CD4-positive, alpha-beta T cell treated with Interleukin-10 for 1 hour (primary cell): ENCODE measurements at regions not wholly inside any gene's neighbourhood (a gene's known extent, or its start where the extent isn't known, plus 50 kb on each side); places are given as distances from the start of the nearest gene placed in this dataset.

ENCODE experiments used
- DNase-seq: peaks from one replicate; pipeline ENCODE4 v3.0.0-alpha.2; 2020

DNA sequence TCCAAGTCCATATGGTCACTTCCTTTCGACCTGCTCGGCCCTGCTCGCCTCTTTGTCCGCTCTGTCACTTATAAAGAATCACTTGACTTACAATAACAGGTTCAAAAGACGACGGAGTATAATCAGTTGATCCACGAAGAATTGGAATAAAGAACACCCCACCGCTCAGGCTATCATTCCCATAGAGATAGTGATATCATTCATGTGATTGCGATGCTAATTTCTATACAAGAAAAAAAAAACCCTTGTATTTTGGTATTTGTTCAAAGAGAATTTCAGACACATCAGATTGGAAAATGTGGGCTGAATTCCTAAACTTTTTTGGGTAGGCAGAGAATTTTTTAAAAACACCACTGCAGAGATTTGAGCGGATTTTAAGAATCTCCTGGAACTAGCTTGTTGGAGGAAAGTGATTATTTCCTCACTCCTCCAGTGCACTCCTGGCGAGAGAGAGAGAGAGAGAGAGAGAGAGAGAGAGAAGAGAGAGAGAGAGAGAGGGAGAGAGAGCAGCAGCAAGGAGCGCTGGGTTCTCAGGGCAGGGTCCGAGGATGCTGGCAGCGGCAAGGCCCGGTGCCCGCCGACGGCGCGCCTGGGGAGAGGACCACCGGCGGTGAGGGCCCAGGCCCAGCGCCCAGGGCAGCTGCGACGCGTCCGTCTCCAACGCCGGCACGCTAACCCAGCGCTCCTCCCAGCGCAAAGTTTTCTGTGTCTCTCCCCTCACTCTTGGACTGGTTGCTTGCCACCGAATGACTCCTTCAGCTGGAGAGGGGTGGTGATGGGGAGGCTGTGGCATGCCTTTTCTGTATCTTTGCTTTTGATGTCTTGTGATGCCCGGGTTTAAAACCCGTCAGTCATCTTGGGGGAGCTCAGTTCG is 149.0 kb upstream of the ZNF536 start:
- DNase-seq, result no peak

DNA sequence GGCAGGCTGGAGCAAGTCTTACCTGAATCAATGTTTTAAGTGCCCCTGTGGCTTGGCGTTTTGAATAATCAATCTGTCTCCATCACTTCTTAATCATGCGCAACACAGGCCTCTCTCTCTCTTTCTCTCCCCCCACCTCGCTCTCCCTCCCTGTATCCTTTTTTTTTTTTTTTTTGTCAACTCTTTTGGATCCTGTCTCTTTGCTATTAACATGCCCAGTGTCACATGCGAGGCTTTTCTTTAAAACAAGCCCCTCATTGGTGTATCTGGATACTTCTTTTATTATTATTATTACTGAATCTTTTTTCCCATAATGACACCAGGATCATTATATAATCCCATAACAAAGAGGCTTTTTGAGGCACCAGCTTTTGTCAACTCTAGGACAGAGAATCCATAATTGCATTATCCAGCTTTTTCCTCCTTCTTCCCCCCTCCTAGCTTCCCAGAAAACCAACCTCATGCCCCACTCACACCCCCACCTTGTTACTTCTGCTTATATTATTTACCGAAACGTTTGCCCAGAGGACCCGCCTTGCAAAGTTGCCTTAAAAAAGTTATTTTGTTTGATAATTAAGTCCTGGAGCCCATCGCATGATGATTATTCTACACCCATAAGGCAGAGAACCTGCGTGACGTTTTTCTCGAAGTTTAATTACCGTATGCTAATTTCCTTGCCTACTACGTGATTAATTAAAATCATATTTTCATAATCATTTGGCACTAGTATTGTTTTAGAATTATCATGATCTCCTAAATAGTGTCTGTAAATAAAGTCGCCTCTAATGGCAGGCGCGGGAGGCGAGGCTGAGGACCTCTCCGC is 148.1 kb upstream of the ZNF536 start:
- no peak for DNase-seq

DNA sequence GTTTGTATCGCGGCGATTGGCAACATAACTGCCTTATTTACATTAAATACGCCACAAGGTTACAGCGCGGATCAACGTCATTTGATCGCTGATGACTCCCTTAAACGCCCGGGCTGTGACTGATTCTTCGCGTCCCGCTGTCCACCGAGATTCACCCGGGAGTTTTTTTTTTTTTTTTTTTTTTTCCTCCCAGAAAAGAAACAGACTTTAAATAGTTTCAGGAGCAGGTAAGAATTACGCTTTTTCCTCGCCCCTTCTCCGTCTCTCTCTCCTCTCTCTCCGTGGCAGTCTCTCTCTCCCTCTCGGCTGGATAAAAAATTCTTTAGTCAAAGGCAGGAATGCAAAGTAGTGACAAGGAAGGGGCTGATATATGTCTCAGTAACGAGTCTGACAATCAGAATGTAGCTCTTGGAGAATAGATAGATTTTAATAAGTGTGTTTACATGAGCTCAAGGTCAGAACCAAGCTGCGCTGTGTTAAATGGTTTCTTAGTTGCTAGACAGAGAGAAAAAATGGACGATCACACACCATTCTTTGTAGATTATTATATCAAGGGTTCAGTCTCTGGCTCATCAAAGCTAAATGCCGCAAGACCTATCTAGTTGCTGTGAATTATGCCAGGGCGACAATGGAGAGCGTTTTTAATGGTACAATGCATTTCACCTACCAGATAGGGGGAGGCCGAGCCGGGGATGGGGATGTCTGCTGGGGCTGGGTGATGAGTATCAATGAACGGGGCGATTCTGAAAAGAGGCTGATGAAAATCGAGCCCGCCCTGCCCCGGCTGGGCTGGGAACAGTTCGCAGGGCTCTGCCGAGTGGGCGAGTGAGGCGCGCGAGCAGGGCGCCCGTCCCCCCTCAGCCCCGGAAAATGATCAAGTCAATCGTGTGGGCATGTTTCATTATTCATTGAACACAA is 147.2 kb upstream of the ZNF536 start:
- no peak for DNase-seq

DNA sequence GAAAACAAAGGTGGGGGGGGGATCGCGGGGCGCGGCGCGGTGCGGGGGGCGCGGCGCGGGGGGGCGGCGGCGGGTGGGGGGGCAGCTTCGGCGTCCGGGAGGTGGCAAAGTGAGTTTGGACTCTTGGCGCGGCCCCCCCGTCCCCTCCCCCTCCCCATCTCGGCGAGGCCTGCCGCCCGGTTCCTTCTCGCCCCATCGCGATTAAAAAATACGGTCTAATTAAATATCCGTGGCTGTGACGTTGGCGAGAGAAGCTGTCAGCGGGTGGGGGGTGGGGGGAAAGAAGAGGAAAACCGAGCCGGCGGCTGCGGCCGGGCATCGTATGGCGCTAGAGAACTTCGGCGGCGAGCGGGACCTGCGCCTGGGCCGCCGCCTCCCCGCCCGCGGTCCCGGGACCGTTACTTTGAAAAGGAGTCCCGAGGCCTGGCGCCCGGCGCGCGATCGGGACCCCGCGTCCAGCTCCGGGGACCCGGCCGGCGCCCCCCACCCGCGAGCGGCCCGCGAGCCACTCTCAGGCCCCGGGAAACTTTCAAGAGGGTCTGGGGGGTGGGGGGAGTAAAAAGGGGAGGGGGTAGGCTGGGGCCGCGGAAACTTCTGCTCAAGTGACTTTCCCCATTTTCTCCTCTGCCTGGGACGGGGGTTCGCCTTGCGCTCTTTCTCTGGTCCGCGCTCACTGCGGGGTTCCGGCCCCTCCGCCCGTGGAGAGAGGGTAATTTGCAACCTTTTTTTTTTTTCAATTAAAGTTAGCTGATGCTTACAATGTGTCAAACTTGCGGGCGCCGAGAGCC is 146.3 kb upstream of the ZNF536 start:
- DNase-seq, result no peak

DNA sequence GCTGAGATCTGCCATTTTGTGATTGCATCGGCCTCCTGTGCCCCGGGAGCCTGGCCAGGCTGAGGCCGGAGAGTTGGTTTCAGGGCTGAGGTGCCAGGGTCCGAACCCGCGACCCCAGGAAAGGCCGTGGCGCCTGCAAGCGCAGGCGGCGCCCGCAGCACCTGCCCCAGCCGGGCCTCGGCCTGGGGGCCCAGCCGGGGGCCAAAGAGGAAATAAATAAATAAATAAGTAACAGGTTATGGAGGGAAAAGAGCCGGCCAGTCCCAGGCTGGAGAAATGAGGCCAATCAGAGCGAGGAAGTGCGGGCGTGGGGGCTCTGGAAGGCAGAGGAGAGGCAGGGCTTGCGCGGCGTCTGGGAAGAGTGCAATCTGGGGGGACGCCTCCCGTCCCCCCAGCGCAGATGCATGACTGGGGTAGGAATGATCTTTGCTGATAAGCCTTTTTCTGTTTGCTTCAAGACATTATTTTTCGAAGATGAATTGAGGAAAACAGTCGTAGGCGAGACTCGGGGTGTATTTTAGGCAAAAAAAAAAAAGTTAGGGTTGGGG is 145.6 kb upstream of the ZNF536 start:
- DNase-seq, result no peak

DNA sequence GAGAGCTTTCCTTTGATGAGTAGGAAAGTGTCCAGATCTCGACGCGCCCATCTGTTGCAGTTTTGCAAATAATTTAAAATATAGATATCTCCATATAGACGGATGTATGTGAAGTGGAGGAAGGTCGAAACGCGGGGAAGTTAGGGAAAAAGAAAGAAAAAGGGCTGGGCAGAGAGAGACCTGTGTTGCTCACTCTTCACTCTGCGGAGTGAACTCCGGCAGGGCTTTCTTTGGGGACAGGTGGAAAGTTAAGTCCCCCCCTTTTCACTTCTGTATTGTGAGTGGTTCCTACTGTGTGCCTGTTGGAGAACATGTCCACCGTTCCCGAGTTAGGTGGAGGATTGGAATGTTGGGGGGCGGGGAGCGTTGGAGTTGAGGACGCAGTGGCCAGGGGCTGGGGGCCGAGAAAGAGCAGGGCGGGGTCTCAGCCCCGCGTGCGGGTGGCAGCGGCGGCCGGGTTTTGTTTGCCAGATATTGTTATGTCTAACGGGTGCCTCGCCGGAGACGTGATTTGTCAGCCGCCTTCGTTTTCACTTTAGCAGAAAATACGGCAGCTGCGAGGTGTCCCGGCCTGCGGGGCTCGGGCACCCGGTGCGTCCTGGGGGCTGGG is 145.1 kb upstream of the ZNF536 start:
- DNase-seq, result no peak

DNA sequence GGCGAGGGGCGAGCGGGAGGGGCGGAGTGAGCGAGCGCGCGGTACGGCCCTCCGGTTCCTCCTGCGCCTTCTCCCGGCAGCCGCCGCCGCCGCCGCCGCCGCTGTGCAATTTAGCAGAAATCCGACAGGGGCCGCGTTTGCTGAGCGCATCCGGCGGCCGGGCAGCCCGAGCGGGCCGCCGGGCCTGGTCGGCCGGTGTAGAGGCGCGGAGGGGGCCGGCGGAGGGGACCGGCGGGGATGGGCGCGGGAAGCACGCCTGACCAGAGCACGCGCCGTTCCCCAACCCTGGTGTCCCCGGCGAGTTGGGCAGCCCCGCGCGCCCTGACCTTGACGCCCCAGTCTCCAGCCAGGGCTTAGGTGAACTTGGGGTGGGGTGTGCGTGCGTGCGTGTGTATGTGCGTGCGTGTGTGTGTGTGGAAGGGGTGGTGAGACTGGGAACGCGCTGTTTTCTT is 144.5 kb upstream of the ZNF536 start:
- DNase-seq, result peak; percentile 17

DNA sequence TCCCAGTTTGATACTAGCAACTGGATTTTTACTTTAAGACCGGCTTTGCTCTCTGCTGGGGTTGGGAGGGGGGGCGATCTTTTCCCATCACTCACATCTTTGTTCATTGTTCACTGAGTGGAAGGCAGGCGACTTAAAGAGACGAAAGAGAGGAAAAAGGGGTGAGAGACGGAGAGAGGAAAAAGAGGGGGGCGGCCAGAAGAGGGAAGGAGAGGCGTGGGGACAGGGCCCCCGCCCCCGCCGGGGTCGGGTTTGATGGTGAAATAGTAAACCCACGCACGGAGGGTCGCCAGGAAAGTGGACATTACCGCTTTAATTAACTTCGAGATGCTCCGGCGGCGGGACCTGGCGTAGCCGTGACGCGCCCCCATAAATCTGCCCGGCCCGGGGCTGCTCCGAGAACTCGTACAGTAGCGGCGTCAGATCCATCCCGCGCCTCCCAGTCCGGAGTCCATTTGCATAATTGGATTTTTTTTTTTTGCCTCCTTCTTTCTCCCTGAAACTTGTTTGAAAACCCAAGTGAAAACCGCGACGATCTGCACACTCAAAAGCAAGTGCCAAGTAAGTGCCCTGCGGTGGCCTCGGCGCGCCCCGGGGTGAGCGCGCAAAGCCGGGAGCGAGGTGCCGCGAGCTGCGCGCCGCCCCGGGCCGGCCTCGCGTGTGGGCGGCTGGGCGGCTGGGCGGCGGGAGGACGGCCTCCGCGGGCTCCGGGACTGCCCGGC is 143.9 kb upstream of the ZNF536 start:
- no peak for DNase-seq

DNA sequence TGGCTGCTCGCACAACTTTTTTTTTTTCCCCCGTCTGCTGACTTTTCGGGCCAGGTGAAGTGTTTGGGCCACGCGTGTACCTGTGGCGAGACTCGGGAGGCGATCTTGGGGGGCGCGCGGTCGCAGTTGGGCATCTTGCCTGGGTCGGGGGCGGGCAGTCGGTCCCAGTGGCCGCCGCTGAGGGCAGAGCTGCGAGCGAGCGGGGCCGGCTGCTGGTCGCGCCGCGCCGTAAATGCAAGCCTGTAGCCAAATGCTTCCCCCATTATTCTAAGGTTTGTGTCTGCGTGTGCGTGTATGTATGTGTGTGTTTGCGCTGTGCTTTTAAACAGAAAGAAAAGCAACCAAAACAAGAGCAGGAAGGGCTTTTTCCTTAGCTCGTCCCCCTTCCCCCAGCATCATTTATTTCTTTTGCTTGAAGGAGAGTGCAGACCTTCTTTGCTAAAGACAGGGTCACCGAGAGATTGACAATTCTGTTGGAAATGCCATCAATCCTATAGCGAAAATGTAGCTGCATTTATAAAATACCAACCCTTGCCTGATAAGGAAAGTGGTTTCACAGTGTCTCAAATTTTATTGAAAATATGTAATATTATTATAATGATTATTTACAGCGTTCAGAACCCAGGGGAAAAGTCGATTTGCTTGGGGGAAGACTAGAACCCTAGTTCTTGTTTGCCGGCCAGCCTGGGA is 143.2 kb upstream of the ZNF536 start:
- DNase-seq, result no peak

DNA sequence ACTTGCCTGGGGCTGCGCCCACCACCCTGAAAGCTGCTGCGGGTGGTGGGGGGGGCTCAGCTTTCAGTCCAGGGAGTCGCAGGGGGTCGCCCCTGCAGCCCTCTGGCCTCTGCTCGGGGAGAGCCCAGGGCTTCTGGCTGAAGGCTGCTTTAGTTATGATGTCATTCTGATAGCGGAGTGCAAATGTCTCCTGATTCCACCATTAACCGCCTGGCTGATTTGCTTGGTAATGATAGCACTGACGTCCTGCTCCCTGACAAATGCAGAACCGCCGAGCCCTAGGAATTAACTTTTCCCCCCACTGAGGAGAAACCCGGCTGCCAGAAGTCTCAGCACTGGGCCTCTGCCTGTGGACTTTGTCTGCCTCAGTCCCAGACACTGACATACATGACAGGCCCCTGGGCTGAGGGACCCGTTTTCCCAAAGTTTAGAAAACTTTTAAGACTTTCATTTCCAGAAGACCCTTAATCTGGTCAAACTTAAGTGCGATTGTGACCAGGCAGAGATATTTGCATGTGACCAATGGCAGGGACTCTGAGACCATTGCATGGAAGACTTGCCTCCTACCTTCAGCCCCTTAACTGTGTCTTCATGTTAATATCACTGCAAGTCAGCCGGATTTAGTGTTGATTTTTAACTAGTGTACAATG is 142.5 kb upstream of the ZNF536 start:
- no peak for DNase-seq

DNA sequence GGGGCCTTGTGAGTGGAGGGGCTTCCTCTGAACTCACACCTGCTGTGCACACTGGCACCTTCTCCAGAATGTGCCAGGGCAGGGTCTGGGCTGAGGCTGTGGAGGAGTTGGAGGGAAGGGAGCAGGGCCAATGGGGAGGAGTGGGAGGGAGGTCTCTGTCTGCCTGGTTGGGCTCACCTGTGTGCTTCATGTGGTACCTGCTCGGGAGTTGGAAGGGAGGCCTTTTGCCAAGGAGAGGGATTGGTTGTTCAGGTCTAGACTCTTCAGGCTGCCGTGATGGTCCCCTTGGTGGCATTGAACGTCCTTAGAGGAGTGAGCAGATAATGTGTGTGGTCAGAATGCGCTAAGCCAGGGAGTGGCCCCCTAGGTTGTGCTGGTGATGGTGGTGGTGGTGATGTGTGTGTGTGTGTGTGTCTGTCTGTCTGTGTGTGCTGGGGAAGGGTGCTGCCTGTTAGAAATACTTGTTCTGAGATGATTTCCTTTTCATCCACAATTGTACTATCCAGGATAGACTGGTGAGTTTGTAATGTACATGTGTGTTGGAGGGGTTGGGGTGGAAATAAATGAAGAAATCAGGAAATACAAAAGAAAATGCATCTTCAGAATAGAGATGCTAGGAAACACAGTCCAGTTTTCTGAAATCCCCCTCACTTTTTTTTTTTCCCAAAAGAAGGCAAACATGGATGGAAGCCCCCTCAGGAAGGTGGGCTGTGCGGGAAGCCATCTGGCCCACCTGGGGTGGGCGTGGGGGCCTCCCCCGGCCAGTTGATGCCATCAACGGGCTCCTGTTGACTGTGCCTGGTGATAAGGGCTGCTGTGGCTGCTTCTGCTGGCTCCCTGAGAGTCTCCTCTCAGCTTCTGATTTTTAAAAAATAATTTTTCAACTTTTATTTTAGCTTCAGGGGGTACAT is 140.5 kb upstream of the ZNF536 start:
- DNase-seq, result no peak

DNA sequence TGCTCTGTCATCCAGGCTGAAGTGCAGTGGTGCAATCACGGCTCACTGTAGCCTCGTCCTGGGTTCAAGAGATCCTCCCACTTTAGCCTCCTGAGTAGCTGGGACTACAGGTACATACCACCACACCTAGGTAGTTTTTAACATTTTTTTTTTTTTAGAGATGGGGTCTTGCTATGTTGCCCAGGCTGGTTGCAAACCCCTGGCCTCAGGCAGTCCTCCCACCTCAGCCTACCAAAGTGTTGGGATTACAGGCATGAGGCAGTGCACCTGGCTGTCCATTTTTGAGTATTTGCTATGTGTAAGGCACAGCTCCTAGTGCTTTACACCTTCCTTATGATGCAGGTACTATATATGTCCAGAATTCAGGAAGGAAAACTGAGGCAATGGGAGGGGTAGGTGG is 138.8 kb upstream of the ZNF536 start:
- DNase-seq, result no peak

DNA sequence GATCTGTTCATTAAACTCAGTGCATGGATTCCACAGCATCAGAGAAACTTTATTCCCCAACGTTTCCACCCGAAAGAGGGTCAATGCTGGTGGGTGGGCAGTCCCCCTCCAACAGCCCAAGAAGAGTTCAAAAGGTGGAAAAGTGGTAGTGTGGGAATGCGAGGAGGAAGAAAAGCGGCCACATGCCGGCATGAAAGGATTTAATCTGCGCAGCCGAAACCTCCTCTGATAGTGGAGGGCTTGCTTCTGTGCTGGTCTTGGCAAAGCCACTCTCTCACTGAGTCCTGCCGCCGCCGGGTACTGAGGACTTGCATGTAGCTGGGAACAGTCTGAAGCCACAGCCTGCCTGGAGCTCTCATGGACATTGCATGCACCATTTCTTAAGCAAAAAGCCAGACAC is 136.2 kb upstream of the ZNF536 start:
- DNase-seq, result no peak

DNA sequence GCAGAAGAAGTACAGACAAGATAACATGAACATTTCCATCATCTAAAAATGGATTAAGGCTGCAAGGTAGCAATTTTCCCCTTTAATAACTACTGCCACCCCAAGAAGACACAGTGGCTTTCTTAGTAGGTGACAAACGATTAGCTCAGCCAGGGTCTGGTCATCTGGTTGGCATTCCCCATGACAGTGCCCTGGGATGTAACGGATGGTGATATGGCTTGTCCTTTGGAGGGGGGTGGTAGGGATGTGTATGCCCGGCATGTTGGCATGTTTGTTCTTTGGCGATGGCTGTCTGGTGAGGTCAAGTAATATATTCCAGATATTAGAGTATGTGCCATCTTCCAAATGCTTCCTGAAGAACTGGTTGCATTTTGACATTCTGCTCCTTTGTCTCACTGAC is 135.6 kb upstream of the ZNF536 start:
- no peak for DNase-seq

DNA sequence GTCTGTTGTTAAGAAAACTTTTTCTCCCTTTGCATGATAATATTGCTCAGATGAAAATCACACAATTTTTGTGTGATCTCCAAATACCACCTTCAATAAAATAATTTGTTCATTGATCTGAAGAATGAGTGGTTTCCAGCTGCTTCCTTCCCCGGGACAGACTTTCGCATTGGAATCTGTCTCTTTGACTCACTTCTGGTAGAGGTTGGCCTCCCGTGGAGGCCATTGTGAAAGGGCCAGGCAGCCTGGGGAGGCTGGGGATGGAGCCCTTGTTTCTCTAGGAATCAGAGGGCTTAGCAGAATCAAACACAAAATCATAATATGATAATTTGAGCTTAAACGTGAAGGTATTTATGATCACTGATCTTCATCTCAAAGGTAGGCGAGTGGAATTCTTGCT is 135.0 kb upstream of the ZNF536 start:
- no peak for DNase-seq

DNA sequence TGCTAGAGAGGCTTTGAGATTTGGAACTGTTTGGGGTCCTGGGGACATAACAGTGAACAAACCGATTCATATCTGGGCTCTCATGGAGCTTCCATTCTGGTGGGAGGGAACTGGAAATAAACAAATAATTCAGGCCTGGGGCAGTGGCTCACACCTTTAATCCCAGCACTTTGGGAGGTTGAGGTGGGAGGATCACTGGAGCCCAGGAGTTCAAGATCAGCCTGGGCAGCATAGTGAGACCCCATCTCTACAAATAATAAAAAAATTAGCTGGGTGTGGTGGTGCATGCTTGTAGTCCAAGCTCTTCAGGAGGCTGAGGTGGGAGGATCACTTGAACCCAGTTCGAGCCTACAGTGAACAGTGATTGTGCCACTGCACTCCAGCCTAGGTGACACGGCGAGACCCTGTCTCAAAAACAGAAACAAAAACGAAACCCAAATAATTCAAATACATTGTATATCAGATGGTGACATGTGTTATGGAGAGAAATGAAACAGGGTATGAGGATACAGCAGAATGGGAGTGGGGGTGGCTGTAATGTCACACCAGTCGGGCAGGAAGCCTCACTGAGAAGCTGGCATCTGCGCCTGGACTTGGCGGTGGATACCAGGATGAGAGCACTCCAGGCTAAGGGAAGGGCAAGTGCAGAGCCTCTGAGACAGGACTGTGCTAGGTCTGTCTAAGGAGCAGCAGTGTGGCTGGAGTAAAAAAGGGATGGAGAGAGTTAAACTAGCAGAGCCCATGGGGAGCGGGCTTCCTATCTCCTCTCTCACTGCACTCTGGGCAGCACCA is 131.1 kb upstream of the ZNF536 start:
- DNase-seq, result no peak

DNA sequence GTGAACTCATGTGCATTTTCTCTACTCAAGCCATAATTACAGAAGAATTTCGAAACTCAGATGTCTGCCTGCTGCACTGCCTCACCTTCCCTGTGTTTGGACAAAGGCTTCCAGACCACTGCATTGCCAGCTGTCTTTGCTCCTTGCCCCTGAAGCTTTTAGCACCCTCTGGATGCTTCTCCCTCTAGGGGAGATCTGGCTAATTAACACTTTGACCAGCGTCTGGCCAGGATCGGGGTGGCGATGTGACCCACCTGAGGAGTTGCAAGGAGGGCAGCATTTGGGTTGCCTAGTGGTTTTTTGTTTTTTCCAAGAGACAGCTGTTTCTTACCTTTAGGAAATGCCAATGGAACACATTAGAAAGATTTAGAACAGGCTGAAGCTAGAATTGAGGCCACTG is 127.7 kb upstream of the ZNF536 start:
- no peak for DNase-seq
